H1 (cell line): ENCODE measurements at regions not wholly inside any gene's neighbourhood (a gene's known extent, or its start where the extent isn't known, plus 50 kb on each side); places are given as distances from the start of the nearest gene placed in this dataset.
A peak's percentile ranks its signal among the peaks of the same experiment; 100 is the strongest.

ENCODE experiments used
- CTCF ChIA-PET: fragments of 300-600 bp; sonication (Branson Sonifier 250); formaldehyde crosslinking; loops from one replicate; lab custom pipeline; 2021; ENCODE audit not compliant: partially characterized antibody; lab: Charles Lee
- POLR2A ChIA-PET: fragments of 300-600 bp; sonication (Branson Sonifier 250); formaldehyde crosslinking; loops from one replicate; lab custom pipeline; 2021; ENCODE audit warnings: inconsistent platforms; ENCODE audit not compliant: partially characterized antibody; lab: Charles Lee
- DNase-seq, 2 experiments: peaks; one replicate each; pipeline versions ENCODE4 v3.0.0 to v3.0.0-alpha.2; 2010 to 2022; ENCODE audit warnings: low spot score in 2 of 2, low read depth in 1 of 2, mixed read lengths in 1 of 2
- FAIRE-seq: peaks from 2 replicates; lab custom pipeline; 2011; peaks lifted over from hg19 to GRCh38; lab: Jason Lieb, UNC
- H2AFZ ChIP-seq: 2 replicates; pipeline ENCODE4 v1.8.1; 2012; ENCODE audit warnings: low read length, inconsistent platforms
- H2AK5ac ChIP-seq: 2 replicates; pipeline ENCODE4 v1.6.1; 2013; ENCODE audit warnings: low read depth, low read length
- H2BK120ac ChIP-seq: replicated peaks from 2 replicates; pipeline ENCODE3; 2013; ENCODE audit warnings: low read depth, low read length, inconsistent platforms
- H2BK12ac ChIP-seq: 2 replicates; pipeline ENCODE4 v1.6.1; 2013; ENCODE audit warnings: low read depth, low read length
- H2BK15ac ChIP-seq: 2 replicates; pipeline ENCODE4 v1.6.1; 2013; ENCODE audit warnings: low read length
- H2BK20ac ChIP-seq: 2 replicates; pipeline ENCODE4 v1.6.1; 2013; ENCODE audit warnings: low read length
- H2BK5ac ChIP-seq: 2 replicates; pipeline ENCODE4 v1.6.1; 2013; ENCODE audit warnings: low read depth, low read length
- H3K14ac ChIP-seq: 2 replicates; pipeline ENCODE4 v1.6.1; 2013; ENCODE audit warnings: inconsistent platforms; ENCODE audit not compliant: insufficient read length
- H3K18ac ChIP-seq: 2 replicates; pipeline ENCODE4 v1.6.1; 2013; ENCODE audit warnings: low read length; ENCODE audit errors: extremely low read depth
- H3K23ac ChIP-seq: 2 replicates; pipeline ENCODE4 v1.6.1; 2013; ENCODE audit warnings: inconsistent platforms; ENCODE audit not compliant: insufficient read length
- H3K23me2 ChIP-seq: 2 replicates; pipeline ENCODE4 v1.6.1; 2013; ENCODE audit warnings: low read depth, low read length
- H3K27ac ChIP-seq: 2 replicates; pipeline ENCODE4 v1.6.1; 2011; ENCODE audit warnings: low read depth, low read length, inconsistent platforms
- H3K27me3 ChIP-seq, 4 experiments: replicated peaks in 1 of 4; 1 replicate in 1 of 4; 2 replicates in 3 of 4; pipeline versions ENCODE4 v1.6.1 to v1.8.1; 2011 to 2013; ENCODE audit warnings: low read length in 3 of 4, mild to moderate bottlenecking in 3 of 4, inconsistent platforms in 2 of 4, mixed read lengths in 2 of 4, moderate library complexity in 1 of 4; ENCODE audit not compliant: control insufficient read depth in 3 of 4, insufficient read depth in 3 of 4; ENCODE audit errors: extremely low read depth in 1 of 4
- H3K36me3 ChIP-seq, 4 experiments: 2 replicates each; pipeline versions ENCODE4 v1.6.1 to v1.8.1; 2011 to 2013; ENCODE audit warnings: mild to moderate bottlenecking in 4 of 4, low read length in 3 of 4, moderate library complexity in 2 of 4, control low read depth in 1 of 4, inconsistent platforms in 1 of 4; ENCODE audit not compliant: insufficient read depth in 4 of 4, control insufficient read depth in 2 of 4
- H3K4ac ChIP-seq: replicated peaks from 2 replicates; pipeline ENCODE3; 2013; ENCODE audit warnings: low read length, low read depth, mixed read lengths, inconsistent platforms; ENCODE audit not compliant: insufficient read length
- H3K4me1 ChIP-seq, 4 experiments: replicated peaks in 1 of 4; 1 replicate in 1 of 4; 2 replicates in 3 of 4; pipeline versions ENCODE4 v1.6.1 to v1.8.1; 2011 to 2013; ENCODE audit warnings: low read length in 3 of 4, inconsistent platforms in 2 of 4, mixed read lengths in 1 of 4; ENCODE audit not compliant: insufficient read depth in 4 of 4, control insufficient read depth in 3 of 4
- H3K4me2 ChIP-seq, 2 experiments: 2 replicates each; pipeline versions ENCODE4 v1.6.1 to v1.8.1; 2011 to 2013; ENCODE audit warnings: low read depth in 2 of 2, low read length in 2 of 2, control low read depth in 1 of 2, inconsistent platforms in 1 of 2, mild to moderate bottlenecking in 1 of 2; ENCODE audit not compliant: insufficient read depth in 1 of 2
- H3K4me3 ChIP-seq, 4 experiments: fragments of 200-600, 300-600 bp in 1 of 4; sonication (generic), shearing (Covaris generic), sonication (Bioruptor Twin) in 1 of 4; 2 replicates each; pipeline versions ENCODE4 v1.5.1 to v1.8.1; 2011 to 2016; ENCODE audit warnings: low read length in 4 of 4, low read depth in 3 of 4, control low read depth in 2 of 4, inconsistent platforms in 2 of 4, mild to moderate bottlenecking in 2 of 4, mixed read lengths in 1 of 4, moderate library complexity in 1 of 4; ENCODE audit not compliant: insufficient read depth in 2 of 4; ENCODE audit errors: extremely low read depth in 1 of 4
- H3K56ac ChIP-seq: replicated peaks from 2 replicates; pipeline ENCODE3; 2013; ENCODE audit warnings: low read depth, mild to moderate bottlenecking, mixed read lengths, low read length, inconsistent platforms; ENCODE audit not compliant: insufficient read length
- H3K79me1 ChIP-seq: 2 replicates; pipeline ENCODE4 v1.6.1; 2013; ENCODE audit warnings: low read depth, low read length, control low read depth
- H3K79me2 ChIP-seq, 2 experiments: 2 replicates each; pipeline versions ENCODE4 v1.6.1 to v1.8.1; 2012 to 2013; ENCODE audit warnings: low read length in 2 of 2, mild to moderate bottlenecking in 2 of 2, inconsistent platforms in 1 of 2; ENCODE audit not compliant: insufficient read depth in 2 of 2, control insufficient read depth in 1 of 2
- H3K9ac ChIP-seq, 4 experiments: replicated peaks in 1 of 4; 1 replicate in 1 of 4; 2 replicates in 3 of 4; pipeline versions ENCODE4 v1.6.1 to v1.8.1; 2011 to 2013; ENCODE audit warnings: low read depth in 3 of 4, low read length in 3 of 4, control low read depth in 2 of 4, mild to moderate bottlenecking in 2 of 4, moderate library complexity in 2 of 4, inconsistent platforms in 1 of 4; ENCODE audit errors: extremely low read depth in 1 of 4
- H3K9me3 ChIP-seq, 2 experiments: 2 replicates each; pipeline versions ENCODE4 v1.6.1 to v1.8.1; 2012 to 2013; ENCODE audit warnings: mild to moderate bottlenecking in 2 of 2, moderate library complexity in 2 of 2, control low read depth in 1 of 2, inconsistent platforms in 1 of 2, low read depth in 1 of 2, low read length in 1 of 2, mixed read lengths in 1 of 2; ENCODE audit not compliant: insufficient read depth in 2 of 2
- H4K20me1 ChIP-seq, 2 experiments: replicated peaks in 1 of 2; 2 replicates each; pipeline versions ENCODE3 to v1.8.1; 2011 to 2013; ENCODE audit warnings: inconsistent platforms in 2 of 2, low read length in 2 of 2, mild to moderate bottlenecking in 1 of 2; ENCODE audit not compliant: insufficient read depth in 2 of 2, control insufficient read depth in 1 of 2
- H4K5ac ChIP-seq: 2 replicates; pipeline ENCODE4 v1.6.1; 2013; ENCODE audit warnings: low read length, low read depth, mixed read lengths, inconsistent platforms; ENCODE audit not compliant: insufficient read length
- H4K8ac ChIP-seq: 2 replicates; pipeline ENCODE4 v1.8.0; 2013; ENCODE audit warnings: mild to moderate bottlenecking, moderate library complexity, low read length, inconsistent platforms; ENCODE audit not compliant: insufficient read depth; ENCODE audit errors: extremely low read depth
- H4K91ac ChIP-seq: replicated peaks from 2 replicates; pipeline ENCODE3; 2013; ENCODE audit warnings: low read length, mixed read lengths, inconsistent platforms; ENCODE audit not compliant: insufficient read length
- BRCA1 ChIP-seq: IDR thresholded peaks from 2 replicates; pipeline ENCODE4 v1.6.1; 2012; ENCODE audit warnings: low read depth, low read length, improper control_type of control experiment
- HDAC6 ChIP-seq: IDR thresholded peaks from one replicate; pipeline ENCODE4 v1.7.1; 2012; ENCODE audit warnings: low read depth, mild to moderate bottlenecking, inconsistent platforms, low read length, moderate library complexity
- POLR2AphosphoS5 ChIP-seq: IDR thresholded peaks from 2 replicates; pipeline ENCODE4 v1.6.1; 2011; ENCODE audit warnings: low read depth, low read length
- RXRA ChIP-seq: IDR thresholded peaks from 2 replicates; pipeline ENCODE4 v1.6.1; 2011; ENCODE audit warnings: low read depth, mild to moderate bottlenecking, low read length, moderate library complexity; ENCODE audit not compliant: insufficient read depth
- SP4 ChIP-seq: IDR thresholded peaks from 2 replicates; pipeline ENCODE4 v1.6.1; 2012; ENCODE audit warnings: low read length, inconsistent platforms
- USF2 ChIP-seq: IDR thresholded peaks from 2 replicates; pipeline ENCODE4 v1.6.1; 2011; ENCODE audit warnings: low read length, improper control_type of control experiment
- WGBS, 2 experiments: shearing (Covaris generic) in 1 of 2; methylation state at CpG; one replicate each; pipeline versions ENCODE4 v1.1.6 to v1.1.7; 2013 to 2015; ENCODE audit warnings: low lambda C conversion rate in 2 of 2, mixed read lengths in 2 of 2, inconsistent platforms in 1 of 2, low coverage in 1 of 2, missing lambda C conversion rate in 1 of 2; ENCODE audit not compliant: insufficient replicate concordance in 2 of 2, insufficient coverage in 1 of 2, insufficient read length in 1 of 2; ENCODE audit errors: extremely low coverage in 1 of 2, missing lambda C conversion rate in 1 of 2; 5-methylcytosine and 5-hydroxymethylcytosine counted together

- Histone ChIP-seq H3K18ac (no peak overlapping the region), H4K5ac (no peak overlapping the region), H3K27ac (no peak overlapping the region), H3K56ac (no peak overlapping the region), H3K79me1 (peaks cover 35% of the 10 kb centered on the region), H2BK5ac (no peak overlapping the region), H3K23ac (no peak overlapping the region), H2BK20ac (no peak overlapping the region), H3K9ac (no peak overlapping the region; a peak in 1 of 7 replicates), H2AK5ac (no peak overlapping the region), H3K79me2 (peaks cover 0 to 35% of the 10 kb centered on the region in 2 experiments; a peak in 1 of 4 replicates), H2AFZ (no peak overlapping the region), H3K36me3 (peaks cover 0 to 11% (median 4%) of the 10 kb centered on the region in 4 experiments; a peak in 4 of 8 replicates), H3K14ac (no peak overlapping the region), H4K8ac (no peak overlapping the region), H3K4me2 (no peak overlapping the region), H2BK15ac (peak overlapping the region; percentile 13; the same call in 1 of the 2 replicates), H3K9me3 (no peaks in the 10 kb centered on the region), H3K4me1 (peaks cover 4 to 20% (median 10%) of the 10 kb centered on the region in 4 experiments; a peak in 6 of 7 replicates), H3K27me3 (no peaks in the 10 kb centered on the region; a peak in 1 of 7 replicates), H3K23me2 (no peaks in the 10 kb centered on the region), H4K91ac (no peak overlapping the region)
- CTCF ChIA-PET, result interaction anchor here (0.5 to 1.6 kb wide), 5 partner anchors 22 to 123 kb away, joined by 3 to 4 read pairs (median 3); no protein-coding TSS in a partner anchor
- WGBS, 2 experiments, result 85% methylated on average over 11 of the region's 11 CpGs; no CpG with 5 or more reads in 1 of the 2 experiments
- DNase-seq, result no peak
- no peak for FAIRE-seq
- POLR2A ChIA-PET, result interaction anchor here (0.9 kb wide), 1 partner anchor 16 kb away, joined by 3 read pairs; no protein-coding TSS in a partner anchor
- TF ChIP-seq USF2 (no peak), RXRA (no peak), BRCA1 (no peak), HDAC6 (no peak), SP4 (no peak), POLR2AphosphoS5 (no peak)
- TF ChIP-seq, all 59 proteins: peak for 0
- no peak overlapping the region for H3K4ac ChIP-seq
- no peak overlapping the region for H2BK12ac ChIP-seq
- no peak overlapping the region for H3K4me3 ChIP-seq
- H2BK120ac ChIP-seq, result no peak overlapping the region
- peaks cover 10 to 17% of the 10 kb centered on the region in 2 experiments for H4K20me1 ChIP-seq
Measured at GRCh38 chr2:120803764-120804335, 68.2 kb downstream of the GLI2 start.
